CD4-positive, alpha-beta T cell treated with Interleukin-17A for 1 hour (primary cell): ENCODE measurements at regions not wholly inside any gene's neighbourhood (a gene's known extent, or its start where the extent isn't known, plus 50 kb on each side); places are given as distances from the start of the nearest gene placed in this dataset.
"Not testable (repeated sequence)": the region's sequence is repeated elsewhere in the genome, so short reads cannot be mapped to it uniquely, and the experiment has no call there.

ENCODE experiments used
- DNase-seq: peaks from one replicate; pipeline ENCODE4 v3.0.0-alpha.2; 2020

DNA sequence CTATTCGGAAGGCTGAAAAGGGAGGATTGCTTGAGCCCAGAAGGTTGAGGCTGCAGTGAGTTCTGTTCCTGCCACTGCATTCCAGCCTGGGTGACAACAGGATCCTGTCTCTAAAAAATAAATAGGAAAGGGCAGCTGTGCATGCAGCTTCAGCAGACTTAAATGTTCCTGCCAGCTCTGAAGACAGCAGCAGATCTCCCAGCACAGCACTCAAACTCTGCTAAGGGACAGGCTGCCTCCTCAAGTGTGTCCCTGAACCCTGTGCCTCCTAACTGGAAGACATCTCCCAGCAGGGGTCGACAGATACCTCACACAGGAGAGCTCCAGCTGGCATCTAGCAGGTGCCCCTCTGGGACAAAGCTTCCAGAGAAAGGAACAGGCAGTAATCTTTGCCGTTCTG lies 117.9 kb downstream of the CXCL12 start:
- DNase-seq: no peak

GRCh38 chr10:44264244-44264643 lies 120.7 kb downstream of the CXCL12 start:
- DNase-seq: no peak

DNA sequence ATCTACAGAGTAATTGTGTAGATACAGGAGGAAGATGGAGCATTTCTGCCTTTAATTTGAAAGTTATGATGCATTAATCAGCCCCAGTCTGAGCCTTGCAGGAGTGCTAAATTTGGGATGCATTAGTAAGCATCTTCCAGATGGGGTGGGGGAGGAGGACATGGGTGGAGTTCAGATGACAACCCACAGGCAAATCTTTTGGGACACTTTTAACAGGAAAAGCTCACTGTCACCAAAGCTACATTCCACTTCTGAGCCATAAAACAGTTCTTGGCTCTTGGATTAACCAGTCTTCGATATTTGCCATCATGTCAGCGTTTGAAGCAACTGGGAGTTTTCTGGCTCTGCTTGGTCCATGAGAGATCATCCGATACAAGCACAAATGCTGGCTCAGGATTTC lies 121.1 kb downstream of the CXCL12 start:
- DNase-seq: no peak

DNA sequence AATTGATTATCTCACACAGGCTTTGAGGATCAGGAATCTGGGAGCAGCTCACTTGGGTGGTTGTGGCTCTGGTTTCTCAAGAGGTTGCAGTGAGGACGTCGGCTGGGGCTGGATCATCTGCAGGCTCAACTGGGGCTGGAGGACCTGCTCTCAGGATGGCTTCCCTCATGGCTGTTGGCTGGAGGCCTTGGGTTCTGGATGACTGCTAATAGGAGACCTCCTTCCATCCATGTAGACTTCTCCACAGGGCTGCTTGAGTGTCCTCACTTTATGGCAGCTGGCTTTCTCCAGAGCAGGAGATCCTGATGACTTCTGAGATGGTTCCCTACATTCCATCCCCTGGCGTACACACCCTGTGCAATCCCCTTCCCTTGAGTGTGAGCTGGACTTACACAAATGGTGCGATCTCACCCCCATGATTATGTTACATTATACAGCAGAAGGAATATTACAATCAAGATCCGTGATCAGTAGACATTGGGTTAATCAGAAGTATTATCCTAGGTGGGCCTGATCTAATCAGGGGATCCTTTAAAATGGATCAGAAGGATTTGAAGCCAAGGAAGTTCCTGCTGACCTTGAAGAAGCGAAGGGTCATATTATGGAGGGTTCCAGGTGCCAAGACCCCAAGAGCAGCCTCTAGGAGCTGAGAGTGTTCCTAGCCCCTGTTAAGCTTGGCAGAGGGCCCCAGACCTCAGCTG lies 122.2 kb downstream of the CXCL12 start:
- no peak for DNase-seq

GRCh38 chr10:44261710-44262455 lies 123.0 kb downstream of the CXCL12 start:
- no peak for DNase-seq

- no peak for DNase-seq
Measured at GRCh38 chr10:44261296-44261695, 123.6 kb downstream of the CXCL12 start.

DNA sequence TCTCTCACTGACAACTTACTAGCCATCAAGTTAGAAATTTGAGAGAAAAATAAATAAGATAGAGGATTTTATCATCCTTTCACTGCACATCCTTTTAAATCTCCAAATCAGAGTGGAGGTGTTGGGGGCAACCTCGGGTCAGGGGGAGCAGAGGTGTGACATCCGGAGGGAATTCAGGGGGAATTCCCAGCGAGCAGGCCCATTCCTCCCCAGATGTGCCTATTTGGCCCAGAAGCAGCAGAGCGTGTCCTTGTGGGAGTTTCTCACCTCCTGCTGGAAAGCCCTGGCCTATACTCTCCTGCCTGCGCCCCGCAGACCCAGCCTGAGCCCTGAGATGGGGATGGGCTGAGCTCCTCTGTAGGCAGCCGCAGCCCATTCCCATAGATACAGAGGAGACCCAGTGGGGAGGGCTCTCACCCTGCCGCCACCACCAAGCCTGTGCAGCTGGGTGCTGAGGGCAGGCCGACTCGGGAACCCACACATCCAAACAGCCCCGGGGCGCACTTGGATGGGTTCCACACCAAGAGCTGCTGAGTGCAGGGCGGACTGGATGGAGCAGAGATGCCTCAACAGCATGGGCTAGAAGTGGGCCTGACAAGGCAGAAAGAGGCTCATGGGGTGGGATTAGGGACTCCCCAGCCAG lies 124.5 kb downstream of the CXCL12 start:
- DNase-seq: no peak

- no peak for DNase-seq
Measured at GRCh38 chr10:44259090-44259874, 125.6 kb downstream of the CXCL12 start.

DNA sequence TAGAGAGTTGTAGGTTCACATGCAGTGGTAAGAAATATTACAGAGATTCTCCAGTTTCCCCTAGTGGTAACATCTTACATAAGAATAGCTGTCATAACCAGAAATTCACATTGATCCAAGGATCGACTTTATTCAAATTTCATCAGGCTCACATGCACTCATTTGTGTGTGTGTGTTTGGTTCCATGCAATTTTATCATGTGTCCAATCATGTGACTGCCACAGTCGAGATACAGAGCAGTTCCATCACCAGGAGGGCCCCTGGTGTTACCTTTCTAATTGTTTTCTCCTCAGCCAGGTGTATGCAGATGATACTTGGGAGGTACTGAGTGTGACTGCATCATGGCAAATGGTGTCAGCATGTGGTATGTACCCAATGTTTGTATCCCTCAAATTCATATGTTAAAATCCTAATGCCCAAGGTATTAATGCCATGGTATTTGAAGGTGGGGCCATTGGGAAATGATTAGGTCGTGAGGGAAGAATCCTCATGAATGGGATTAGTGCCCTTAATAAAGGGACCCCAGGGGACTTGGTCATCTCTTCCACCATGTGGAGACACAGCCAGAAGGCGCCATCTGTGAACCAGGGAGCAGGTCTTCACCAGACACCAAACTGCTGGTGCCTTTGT lies 126.3 kb downstream of the CXCL12 start:
- no peak for DNase-seq

DNA sequence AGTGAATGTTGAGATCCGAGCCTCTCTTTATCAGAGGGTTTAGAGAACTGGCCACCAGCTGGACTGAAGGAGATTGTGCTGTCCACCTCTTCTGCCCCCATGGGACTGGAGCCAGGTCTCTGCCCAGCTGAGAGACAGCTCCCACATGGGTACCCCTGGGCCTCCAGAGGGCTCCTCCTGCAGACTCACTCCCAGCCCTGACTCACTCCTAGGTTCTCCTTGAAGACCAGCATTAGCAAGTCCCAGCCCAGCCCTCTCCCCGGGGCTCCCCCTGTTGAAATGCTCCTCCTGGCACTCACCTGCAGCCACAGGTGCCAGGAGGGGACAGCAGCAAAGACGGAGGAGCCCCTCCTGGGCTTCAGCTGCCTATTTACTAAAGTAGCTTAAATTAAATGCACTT lies 126.9 kb downstream of the CXCL12 start:
- DNase-seq: no peak

DNA sequence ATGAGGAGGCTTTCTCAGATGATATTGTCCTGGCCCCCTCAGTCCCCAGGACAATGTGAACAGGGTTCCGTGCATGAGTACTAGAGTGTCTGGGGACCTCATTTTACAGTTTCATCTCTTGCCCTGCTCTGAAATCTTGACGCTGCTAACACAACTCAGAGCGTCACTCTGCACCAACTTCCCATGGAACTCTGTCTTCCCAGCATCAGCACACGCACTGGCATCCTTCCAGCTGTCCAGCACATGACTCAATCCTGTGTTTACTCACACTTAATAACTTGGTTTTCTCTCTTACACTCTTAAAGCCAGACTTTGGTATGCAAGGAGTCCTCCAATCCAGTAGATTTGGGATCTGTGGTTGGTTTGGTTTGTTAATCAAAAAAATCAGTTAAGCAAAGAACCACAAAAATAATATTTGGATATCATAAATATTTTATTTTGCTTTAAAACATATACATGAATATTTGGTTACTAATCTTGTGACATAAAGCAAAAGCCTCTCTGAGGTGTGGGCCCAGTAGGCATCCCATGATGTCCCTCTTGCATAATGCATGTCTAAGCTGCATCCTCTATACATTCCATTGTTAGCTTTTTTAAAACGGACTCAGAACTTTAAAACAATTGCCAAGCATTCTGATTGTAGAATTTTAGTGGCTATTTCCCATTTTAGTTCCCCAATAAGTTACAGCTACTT lies 131.0 kb downstream of the CXCL12 start:
- DNase-seq: no peak

DNA sequence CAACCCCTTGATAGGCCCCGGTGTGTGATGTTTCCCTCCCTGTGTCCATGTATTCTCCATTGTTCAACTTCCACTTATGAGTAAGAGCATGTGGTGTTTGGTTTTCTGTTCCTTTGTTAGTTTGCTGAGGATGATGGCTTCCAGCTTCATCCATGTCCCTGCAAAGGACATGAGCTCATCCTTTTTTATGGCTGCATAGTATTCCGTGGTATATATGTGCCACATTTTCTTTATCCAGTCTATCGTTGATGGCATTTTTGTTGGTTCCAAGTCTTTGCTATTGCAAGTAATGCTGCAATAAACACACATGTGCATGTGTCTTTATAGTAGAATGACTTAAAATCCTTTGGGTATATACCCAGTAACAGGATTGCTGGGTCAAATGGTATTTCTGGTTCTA lies 132.3 kb downstream of the CXCL12 start:
- not testable (repeated sequence) for DNase-seq

GRCh38 chr10:44249933-44250332 lies 135.0 kb downstream of the CXCL12 start:
- not testable (repeated sequence) for DNase-seq

GRCh38 chr10:44249490-44249889 lies 135.4 kb downstream of the CXCL12 start:
- DNase-seq: no peak

DNA sequence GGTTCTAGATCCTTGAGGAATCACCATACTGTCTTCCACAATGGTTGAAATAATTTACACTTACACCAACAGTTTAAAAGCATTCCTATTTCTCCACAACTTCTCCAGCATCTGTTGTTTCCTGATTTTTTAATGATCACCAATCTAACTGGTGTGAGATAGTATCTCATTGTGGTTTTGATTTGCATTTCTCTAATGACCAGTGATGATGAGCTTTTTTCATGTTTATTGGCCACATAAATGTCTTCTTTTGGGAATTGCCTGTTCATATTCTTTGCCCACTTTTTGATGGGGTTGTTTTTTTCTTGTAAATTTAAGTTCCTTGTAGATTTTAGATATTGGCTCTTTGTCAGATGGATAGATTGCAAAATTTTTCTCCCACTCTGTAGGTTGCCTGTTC lies 138.2 kb downstream of the CXCL12 start:
- DNase-seq: not testable (repeated sequence)

DNA sequence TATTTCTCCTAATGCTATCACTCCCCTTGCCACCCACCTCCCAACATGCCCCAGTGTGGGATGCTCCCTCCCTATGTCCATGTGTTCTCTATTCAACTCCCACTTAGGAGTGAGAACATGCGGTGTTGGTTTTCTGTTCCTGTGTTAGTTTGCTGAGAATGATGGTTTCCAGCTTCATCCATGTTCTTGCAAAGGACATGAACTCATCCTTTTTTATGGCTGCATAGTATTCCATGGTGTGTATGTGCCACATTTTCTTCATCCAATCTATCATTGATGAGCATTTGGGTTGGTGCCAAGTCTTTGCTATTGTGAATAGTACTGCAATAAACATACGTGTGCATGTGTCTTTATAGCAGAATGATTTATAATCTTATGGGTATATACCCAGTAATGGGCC lies 138.6 kb downstream of the CXCL12 start:
- not testable (repeated sequence) for DNase-seq

- no peak for DNase-seq
Measured at GRCh38 chr10:44245601-44245938, 139.3 kb downstream of the CXCL12 start.

GRCh38 chr10:44244745-44245600 lies 139.9 kb downstream of the CXCL12 start:
- no peak for DNase-seq

DNA sequence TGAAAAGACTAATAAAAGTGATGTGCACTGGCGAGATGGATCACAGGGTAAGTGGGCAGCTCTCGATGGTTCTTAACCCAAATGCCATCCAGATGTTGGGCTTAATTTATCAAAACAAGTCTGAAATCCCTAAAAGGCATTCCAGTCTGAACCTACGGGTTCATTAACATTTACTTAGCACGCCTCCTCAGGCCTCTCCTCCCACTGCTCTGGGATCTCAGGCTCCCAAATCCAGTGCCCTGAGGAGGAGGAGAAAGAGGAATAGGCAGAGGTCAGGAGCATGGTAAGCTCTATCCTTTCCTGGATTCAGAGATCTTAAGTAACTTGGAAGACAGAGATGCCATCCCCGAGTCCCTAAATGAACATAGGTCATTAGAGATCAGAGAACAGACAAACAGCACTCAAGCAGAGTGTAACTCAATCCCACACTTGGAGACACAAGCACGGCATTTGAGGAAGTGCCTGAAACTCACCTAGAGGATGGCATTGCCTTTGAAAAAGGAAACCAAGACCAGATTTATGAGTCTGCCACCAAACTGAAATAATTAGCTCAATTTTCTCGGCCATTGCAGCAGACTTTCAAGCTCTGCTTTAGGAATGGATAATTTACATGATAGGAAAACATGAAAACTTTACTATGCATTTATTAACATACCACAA lies 140.9 kb downstream of the CXCL12 start:
- no peak for DNase-seq

GRCh38 chr10:44242826-44243225 lies 142.1 kb downstream of the CXCL12 start:
- DNase-seq: no peak

- no peak for DNase-seq
Measured at GRCh38 chr10:44242091-44242490, 142.8 kb downstream of the CXCL12 start.
